CD4-positive, alpha-beta T cell treated with Interleukin-2 at 100 ng/mL for 4 hours (primary cell): ENCODE measurements at regions not wholly inside any gene's neighbourhood (a gene's known extent, or its start where the extent isn't known, plus 50 kb on each side); places are given as distances from the start of the nearest gene placed in this dataset.
"Not testable (repeated sequence)": the region's sequence is repeated elsewhere in the genome, so short reads cannot be mapped to it uniquely, and the experiment has no call there.

Source experiments
- DNase-seq: peaks from one replicate; pipeline ENCODE4 v3.0.0-alpha.2; 2020; ENCODE audit warnings: low spot score

GRCh38 chr13:44704811-44705210 is 128.7 kb upstream of the TSC22D1 start:
- DNase-seq = not testable (repeated sequence)

GRCh38 chr13:44703371-44703770 is 127.2 kb upstream of the TSC22D1 start:
- no peak for DNase-seq

GRCh38 chr13:44698066-44698465 is 121.9 kb upstream of the TSC22D1 start:
- DNase-seq = no peak

- DNase-seq = no peak
These were observed 120.9 kb upstream of the TSC22D1 start for GRCh38 chr13:44697058-44697457.

GRCh38 chr13:44695520-44695919 is 119.4 kb upstream of the TSC22D1 start:
- DNase-seq = no peak

- no peak for DNase-seq
These were observed 118.7 kb upstream of the TSC22D1 start for GRCh38 chr13:44694842-44695241.

- no peak for DNase-seq
These were observed 118.2 kb upstream of the TSC22D1 start for GRCh38 chr13:44694291-44694690.

GRCh38 chr13:44693156-44693764 is 117.1 kb upstream of the TSC22D1 start:
- no peak for DNase-seq

- DNase-seq = no peak
These were observed 116.1 kb upstream of the TSC22D1 start for GRCh38 chr13:44692173-44692713.

GRCh38 chr13:44690376-44690775 is 114.2 kb upstream of the TSC22D1 start:
- DNase-seq = no peak

- no peak for DNase-seq
These were observed 112.5 kb upstream of the TSC22D1 start for GRCh38 chr13:44688652-44689051.

- DNase-seq = no peak
These were observed 110.4 kb upstream of the TSC22D1 start for GRCh38 chr13:44686531-44686934.

- no peak for DNase-seq
These were observed 109.5 kb upstream of the TSC22D1 start for GRCh38 chr13:44685641-44686040.

- not testable (repeated sequence) for DNase-seq
These were observed 106.3 kb upstream of the TSC22D1 start for GRCh38 chr13:44682416-44682815.

- no peak for DNase-seq
These were observed 104.7 kb upstream of the TSC22D1 start for GRCh38 chr13:44680746-44681355.

- no peak for DNase-seq
These were observed 103.5 kb upstream of the TSC22D1 start for GRCh38 chr13:44679597-44679996.

- no peak for DNase-seq
These were observed 102.1 kb upstream of the TSC22D1 start for GRCh38 chr13:44678197-44678596.

GRCh38 chr13:44676534-44676933 is 100.4 kb upstream of the TSC22D1 start:
- DNase-seq = no peak

- no peak for DNase-seq
These were observed 93.4 kb upstream of the TSC22D1 start for GRCh38 chr13:44669534-44669933.

- no peak for DNase-seq
These were observed 92.6 kb upstream of the TSC22D1 start for GRCh38 chr13:44668688-44669087.

- no peak for DNase-seq
These were observed 91.8 kb upstream of the TSC22D1 start for GRCh38 chr13:44667943-44668342.

- DNase-seq = not testable (repeated sequence)
These were observed 90.4 kb upstream of the TSC22D1 start for GRCh38 chr13:44666538-44666937.

- no peak for DNase-seq
These were observed 88.2 kb upstream of the TSC22D1 start for GRCh38 chr13:44664308-44664707.

GRCh38 chr13:44662515-44662914 is 86.4 kb upstream of the TSC22D1 start:
- no peak for DNase-seq
